ENCODE measurements at regions not wholly inside any gene's neighbourhood (a gene's known extent, or its start where the extent isn't known, plus 50 kb on each side); places are given as distances from the start of the nearest gene placed in this dataset.

DNA sequence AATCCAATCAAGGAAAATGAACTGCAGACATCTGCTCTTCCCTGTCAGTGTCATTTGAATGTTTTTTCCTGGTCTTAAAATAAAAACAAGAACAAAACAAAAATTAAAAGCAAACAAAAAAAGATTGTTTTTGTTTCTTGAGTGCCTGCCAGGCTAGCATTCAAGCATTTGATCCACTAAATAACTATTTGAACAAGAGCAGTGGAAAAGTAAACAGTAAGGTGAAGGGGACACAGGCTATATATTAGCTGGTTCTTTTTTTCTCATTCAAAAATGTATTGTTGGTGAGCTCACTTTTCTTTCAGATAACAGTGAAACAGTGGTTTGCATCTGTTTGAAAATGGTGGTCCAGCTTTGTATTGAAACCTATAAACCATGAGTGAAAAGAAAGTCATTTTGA, 586.9 kb upstream of the SGO1 start (continued):
- TF ChIP-seq RXRA (IDR thresholded peaks at IDR 0.05; ENCODE audit: insufficient read depth, low read depth, low read length), result no peak
- TF ChIP-seq, protein P1, sequence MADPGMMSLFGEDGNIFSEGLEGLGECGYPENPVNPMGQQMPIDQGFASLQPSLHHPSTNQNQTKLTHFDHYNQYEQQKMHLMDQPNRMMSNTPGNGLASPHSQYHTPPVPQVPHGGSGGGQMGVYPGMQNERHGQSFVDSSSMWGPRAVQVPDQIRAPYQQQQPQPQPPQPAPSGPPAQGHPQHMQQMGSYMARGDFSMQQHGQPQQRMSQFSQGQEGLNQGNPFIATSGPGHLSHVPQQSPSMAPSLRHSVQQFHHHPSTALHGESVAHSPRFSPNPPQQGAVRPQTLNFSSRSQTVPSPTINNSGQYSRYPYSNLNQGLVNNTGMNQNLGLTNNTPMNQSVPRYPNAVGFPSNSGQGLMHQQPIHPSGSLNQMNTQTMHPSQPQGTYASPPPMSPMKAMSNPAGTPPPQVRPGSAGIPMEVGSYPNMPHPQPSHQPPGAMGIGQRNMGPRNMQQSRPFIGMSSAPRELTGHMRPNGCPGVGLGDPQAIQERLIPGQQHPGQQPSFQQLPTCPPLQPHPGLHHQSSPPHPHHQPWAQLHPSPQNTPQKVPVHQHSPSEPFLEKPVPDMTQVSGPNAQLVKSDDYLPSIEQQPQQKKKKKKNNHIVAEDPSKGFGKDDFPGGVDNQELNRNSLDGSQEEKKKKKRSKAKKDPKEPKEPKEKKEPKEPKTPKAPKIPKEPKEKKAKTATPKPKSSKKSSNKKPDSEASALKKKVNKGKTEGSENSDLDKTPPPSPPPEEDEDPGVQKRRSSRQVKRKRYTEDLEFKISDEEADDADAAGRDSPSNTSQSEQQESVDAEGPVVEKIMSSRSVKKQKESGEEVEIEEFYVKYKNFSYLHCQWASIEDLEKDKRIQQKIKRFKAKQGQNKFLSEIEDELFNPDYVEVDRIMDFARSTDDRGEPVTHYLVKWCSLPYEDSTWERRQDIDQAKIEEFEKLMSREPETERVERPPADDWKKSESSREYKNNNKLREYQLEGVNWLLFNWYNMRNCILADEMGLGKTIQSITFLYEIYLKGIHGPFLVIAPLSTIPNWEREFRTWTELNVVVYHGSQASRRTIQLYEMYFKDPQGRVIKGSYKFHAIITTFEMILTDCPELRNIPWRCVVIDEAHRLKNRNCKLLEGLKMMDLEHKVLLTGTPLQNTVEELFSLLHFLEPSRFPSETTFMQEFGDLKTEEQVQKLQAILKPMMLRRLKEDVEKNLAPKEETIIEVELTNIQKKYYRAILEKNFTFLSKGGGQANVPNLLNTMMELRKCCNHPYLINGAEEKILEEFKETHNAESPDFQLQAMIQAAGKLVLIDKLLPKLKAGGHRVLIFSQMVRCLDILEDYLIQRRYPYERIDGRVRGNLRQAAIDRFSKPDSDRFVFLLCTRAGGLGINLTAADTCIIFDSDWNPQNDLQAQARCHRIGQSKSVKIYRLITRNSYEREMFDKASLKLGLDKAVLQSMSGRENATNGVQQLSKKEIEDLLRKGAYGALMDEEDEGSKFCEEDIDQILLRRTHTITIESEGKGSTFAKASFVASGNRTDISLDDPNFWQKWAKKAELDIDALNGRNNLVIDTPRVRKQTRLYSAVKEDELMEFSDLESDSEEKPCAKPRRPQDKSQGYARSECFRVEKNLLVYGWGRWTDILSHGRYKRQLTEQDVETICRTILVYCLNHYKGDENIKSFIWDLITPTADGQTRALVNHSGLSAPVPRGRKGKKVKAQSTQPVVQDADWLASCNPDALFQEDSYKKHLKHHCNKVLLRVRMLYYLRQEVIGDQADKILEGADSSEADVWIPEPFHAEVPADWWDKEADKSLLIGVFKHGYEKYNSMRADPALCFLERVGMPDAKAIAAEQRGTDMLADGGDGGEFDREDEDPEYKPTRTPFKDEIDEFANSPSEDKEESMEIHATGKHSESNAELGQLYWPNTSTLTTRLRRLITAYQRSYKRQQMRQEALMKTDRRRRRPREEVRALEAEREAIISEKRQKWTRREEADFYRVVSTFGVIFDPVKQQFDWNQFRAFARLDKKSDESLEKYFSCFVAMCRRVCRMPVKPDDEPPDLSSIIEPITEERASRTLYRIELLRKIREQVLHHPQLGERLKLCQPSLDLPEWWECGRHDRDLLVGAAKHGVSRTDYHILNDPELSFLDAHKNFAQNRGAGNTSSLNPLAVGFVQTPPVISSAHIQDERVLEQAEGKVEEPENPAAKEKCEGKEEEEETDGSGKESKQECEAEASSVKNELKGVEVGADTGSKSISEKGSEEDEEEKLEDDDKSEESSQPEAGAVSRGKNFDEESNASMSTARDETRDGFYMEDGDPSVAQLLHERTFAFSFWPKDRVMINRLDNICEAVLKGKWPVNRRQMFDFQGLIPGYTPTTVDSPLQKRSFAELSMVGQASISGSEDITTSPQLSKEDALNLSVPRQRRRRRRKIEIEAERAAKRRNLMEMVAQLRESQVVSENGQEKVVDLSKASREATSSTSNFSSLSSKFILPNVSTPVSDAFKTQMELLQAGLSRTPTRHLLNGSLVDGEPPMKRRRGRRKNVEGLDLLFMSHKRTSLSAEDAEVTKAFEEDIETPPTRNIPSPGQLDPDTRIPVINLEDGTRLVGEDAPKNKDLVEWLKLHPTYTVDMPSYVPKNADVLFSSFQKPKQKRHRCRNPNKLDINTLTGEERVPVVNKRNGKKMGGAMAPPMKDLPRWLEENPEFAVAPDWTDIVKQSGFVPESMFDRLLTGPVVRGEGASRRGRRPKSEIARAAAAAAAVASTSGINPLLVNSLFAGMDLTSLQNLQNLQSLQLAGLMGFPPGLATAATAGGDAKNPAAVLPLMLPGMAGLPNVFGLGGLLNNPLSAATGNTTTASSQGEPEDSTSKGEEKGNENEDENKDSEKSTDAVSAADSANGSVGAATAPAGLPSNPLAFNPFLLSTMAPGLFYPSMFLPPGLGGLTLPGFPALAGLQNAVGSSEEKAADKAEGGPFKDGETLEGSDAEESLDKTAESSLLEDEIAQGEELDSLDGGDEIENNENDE (IDR thresholded peaks at IDR 0.05; ENCODE audit: insufficient replicate concordance, low read length), result no peak
